ENCODE measurements at regions not wholly inside any gene's neighbourhood (a gene's known extent, or its start where the extent isn't known, plus 50 kb on each side); places are given as distances from the start of the nearest gene placed in this dataset.
"Not testable (repeated sequence)": the region's sequence is repeated elsewhere in the genome, so short reads cannot be mapped to it uniquely, and the experiment has no call there.

- DNase-seq: no peak
Measured at GRCh38 chr2:4135765-4136164, 432.4 kb downstream of the DCDC2C start.

- no peak for DNase-seq
Measured at GRCh38 chr2:4139316-4139715, 435.9 kb downstream of the DCDC2C start.

- no peak for DNase-seq
Measured at GRCh38 chr2:4139731-4140130, 436.4 kb downstream of the DCDC2C start.

- no peak for DNase-seq
Measured at GRCh38 chr2:4140281-4140970, 437.1 kb downstream of the DCDC2C start.

GRCh38 chr2:4144731-4145130, 441.4 kb downstream of the DCDC2C start:
- DNase-seq: no peak

- no peak for DNase-seq
Measured at GRCh38 chr2:4151521-4151920, 448.1 kb downstream of the DCDC2C start.

- no peak for DNase-seq
Measured at GRCh38 chr2:4152051-4152450, 448.7 kb downstream of the DCDC2C start.

- DNase-seq: no peak
Measured at GRCh38 chr2:4168834-4169233, 465.5 kb downstream of the DCDC2C start.

GRCh38 chr2:4174796-4175195, 471.4 kb downstream of the DCDC2C start:
- DNase-seq: no peak

GRCh38 chr2:4175343-4175742, 472.0 kb downstream of the DCDC2C start:
- no peak for DNase-seq

GRCh38 chr2:4180631-4181030, 477.3 kb downstream of the DCDC2C start:
- no peak for DNase-seq

- no peak for DNase-seq
Measured at GRCh38 chr2:4181062-4181461, 477.7 kb downstream of the DCDC2C start.

- DNase-seq: no peak
Measured at GRCh38 chr2:4188561-4188960, 485.2 kb downstream of the DCDC2C start.

GRCh38 chr2:4190548-4190947, 487.2 kb downstream of the DCDC2C start:
- no peak for DNase-seq

- DNase-seq: no peak
Measured at GRCh38 chr2:4192119-4192518, 488.7 kb downstream of the DCDC2C start.

- DNase-seq: no peak
Measured at GRCh38 chr2:4214444-4215205, 511.2 kb downstream of the DCDC2C start.

- no peak for DNase-seq
Measured at GRCh38 chr2:4217737-4218136, 514.4 kb downstream of the DCDC2C start.

- DNase-seq: no peak
Measured at GRCh38 chr2:4219101-4219500, 515.7 kb downstream of the DCDC2C start.

GRCh38 chr2:4219571-4219970, 516.2 kb downstream of the DCDC2C start:
- DNase-seq: peak in 1 of 51 donors; percentile 14

- DNase-seq: no peak
Measured at GRCh38 chr2:4221434-4221833, 518.1 kb downstream of the DCDC2C start.

GRCh38 chr2:4221845-4222244, 518.5 kb downstream of the DCDC2C start:
- no peak for DNase-seq

GRCh38 chr2:4244422-4244821, 541.0 kb downstream of the DCDC2C start:
- DNase-seq: not testable (repeated sequence)

All from hypothalamus (tissue), 51 donors.